GM19455 (cell line): ENCODE measurements at regions not wholly inside any gene's neighbourhood (a gene's known extent, or its start where the extent isn't known, plus 50 kb on each side); places are given as distances from the start of the nearest gene placed in this dataset.
"Not testable (repeated sequence)": the region's sequence is repeated elsewhere in the genome, so short reads cannot be mapped to it uniquely, and the experiment has no call there.

Source experiments
- ATAC-seq: cut with Tn5 transposase; IDR thresholded peaks from one replicate; pipeline ENCODE4 v1.9.1; 2021; ENCODE audit not compliant: unreplicated experiment

DNA sequence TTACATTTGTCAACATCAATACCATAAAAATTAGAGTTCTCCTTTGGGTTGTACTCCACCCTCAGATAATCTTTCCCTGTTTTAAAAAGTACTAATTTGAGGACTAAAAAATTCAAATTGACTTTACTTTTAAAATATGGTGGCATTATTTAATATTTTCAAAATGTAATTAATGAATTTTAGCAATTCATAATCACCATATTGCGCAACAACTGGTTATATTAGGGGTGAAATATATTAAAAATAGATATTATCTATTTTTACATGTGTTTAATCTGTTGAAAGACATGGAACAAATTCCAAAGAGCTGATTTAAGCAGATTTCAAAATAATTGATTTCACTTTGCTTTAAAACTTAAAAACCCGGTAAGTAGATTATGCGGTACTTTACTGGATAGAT is 236.6 kb upstream of the NOL4 start:
- ATAC-seq = no peak

DNA sequence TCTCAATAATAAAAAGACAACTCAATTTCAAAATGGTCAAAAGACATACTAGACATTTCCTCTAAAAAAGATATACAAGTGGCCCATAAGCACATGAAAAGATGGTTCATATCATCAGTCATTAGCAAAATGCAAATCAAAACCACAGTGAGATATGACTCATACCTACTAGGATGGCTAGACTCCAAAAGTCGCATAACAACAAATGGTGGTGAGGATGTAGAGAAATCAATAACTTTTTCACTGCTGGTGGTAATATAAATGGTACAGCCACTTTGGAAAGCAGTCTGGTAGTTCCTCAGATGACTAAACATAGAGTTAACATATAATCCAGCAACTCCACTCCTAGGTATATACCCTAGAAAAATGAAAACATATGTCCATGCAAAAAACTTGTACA is 242.3 kb upstream of the NOL4 start:
- no peak for ATAC-seq

DNA sequence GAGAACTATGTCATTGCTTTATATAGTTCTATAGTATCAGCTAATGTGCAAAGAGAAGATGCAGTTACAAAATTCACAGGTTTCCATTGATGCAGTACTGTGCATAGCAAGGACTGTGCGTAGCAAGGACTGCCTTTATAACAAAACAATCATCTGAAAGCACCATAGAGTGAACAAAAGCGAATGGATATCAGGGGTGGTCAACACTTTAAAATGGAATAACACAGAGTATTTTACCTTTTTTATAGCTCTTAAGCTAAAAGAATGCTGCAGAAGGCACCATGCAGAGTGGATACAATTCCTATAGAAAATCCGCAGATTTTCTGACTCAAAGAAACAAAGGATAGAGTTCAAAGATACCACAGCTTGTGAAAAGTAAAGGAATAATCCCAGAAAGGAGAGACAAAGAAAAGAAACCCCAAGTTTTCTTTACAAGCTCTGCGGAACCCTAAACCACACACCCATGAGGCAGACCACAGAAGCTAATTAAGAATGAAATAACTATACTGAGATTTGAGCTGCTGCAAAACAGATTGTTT is 229.9 kb upstream of the DTNA start:
- no peak for ATAC-seq

DNA sequence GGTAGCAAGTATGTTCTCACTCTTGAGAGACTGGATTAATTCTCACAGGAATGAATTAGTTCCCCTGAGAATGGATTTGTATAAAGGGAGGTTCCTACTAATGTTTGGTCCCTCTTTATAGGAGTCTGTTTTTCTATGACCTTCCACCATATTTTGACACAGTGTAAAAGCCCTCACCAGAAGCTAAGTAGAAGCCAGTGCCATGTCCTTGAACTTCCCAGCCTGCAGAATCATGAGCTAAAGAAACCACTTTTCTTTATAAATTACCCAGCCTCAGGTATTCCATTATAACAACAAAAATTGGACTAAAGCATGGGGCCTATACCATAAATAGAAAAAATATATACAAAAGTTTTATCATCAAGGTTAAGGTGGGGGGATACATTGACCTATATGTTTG is 227.9 kb upstream of the DTNA start:
- no peak for ATAC-seq

DNA sequence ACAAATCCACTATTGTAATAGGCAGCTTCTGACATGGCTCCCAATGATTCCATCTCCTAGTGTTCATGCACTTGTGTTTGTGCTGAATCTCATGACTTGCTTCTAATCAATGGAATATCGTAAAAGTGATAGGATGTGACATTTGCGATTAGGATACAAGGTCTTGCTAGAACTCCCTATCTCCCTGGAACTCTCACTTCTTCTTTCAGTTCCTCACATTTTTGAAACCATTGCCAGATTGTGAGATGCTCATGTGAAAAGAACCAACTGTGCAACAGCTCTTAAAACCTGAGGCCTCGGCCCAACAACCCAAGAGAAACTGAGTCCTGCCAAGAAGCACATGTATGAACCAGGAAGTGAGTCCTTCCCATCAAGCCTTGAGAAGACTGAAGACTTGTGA is 226.9 kb upstream of the DTNA start:
- ATAC-seq = no peak

DNA sequence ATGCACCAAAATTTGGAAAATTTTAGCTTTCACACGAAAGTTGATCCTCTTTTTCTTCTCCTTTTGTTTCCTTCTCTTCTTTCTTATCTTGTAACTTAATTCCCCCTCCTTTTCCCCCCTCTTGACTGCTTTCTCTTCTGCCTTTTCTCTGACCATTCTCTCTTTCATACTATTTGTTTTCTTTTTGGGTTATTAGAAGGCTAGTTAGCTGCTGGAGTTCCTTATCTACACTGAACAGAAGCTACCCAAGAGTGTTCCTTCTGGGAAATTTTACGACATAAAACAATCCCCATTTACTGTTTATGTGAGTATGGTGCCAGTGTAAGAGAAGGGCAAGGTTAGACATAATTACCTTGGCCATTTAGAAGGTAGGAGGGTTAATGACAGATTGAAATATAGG is 218.4 kb upstream of the DTNA start:
- no peak for ATAC-seq

DNA sequence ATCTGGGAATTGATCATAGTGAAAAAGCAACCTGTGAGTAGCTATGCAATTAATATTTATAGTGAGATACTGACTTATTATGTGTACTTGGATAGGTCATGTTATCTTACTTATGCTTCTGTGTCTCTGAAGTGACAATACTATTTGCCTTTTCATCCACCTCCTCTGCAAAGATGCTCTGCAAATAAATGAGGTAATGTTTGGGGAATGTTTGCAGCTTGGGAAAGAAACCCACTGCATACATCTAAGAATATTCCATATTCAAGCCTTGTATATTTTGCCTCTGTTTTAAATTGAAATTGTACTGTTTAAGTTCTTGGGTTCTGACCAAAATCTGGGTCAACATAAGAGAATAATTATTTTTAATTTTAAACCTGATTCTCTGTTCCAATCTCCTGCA is 217.4 kb upstream of the DTNA start:
- no peak for ATAC-seq

DNA sequence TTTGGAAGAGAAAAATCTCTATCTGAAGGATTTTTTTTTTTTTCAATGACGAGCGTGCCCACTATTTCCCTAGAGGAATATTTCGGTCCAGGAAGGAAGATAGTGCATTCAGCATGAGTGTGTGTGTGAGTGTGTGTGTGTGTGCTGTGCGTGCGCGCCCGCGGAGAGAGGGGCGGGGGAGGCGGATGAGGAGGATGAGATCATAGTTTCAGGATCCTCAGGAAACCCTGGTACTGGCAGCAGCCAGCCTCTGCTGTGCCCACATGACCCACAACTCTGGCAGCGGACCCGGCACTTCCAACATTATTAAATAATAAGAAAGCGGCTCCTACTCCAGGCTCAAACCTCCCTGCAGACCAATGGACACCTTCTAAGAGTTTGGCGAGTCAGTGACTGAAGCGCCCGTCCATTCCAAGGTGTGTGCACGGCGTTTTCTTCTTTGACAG is 217.0 kb upstream of the DTNA start:
- peak; percentile 51 for ATAC-seq

DNA sequence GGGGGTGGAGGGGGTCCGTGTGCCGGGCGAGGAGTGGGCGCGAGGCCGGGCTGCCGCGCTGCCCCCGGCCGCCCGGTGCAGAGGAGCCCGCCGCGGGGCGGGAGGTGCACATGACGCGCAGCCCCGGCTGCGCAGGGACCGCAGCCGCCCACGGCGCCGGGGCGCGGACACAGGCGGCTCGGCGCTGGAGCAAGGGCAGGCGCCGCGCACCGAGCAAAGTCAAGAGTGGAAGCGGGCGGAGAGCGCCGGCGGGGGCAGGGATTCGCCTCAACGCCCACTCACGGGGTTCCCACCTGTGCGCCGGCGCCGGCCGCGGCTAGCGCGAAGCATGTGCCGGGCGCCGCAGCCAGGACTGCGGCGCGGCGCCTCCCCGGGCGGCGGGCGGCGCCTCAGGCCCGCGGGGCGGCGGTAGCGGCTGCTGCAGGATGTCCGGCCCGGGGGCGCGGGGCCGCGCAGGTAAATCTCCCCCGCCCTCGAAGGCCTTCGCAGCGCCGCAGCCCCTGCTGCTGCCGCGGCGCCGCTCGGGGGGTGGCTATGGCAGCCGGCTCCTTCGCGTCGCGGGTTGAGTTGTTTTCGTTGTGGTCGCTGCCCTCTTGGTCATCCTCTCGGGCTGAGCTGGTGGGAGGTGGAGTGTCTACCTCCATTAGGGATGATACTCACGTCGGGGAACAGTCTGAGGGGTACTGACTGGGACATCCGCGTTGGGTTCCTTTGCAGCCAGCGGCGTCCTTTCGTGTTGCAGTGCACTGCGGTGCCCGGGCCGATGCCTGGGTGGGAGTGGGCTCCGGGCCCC is 216.3 kb upstream of the DTNA start:
- peak; percentile 66 for ATAC-seq

DNA sequence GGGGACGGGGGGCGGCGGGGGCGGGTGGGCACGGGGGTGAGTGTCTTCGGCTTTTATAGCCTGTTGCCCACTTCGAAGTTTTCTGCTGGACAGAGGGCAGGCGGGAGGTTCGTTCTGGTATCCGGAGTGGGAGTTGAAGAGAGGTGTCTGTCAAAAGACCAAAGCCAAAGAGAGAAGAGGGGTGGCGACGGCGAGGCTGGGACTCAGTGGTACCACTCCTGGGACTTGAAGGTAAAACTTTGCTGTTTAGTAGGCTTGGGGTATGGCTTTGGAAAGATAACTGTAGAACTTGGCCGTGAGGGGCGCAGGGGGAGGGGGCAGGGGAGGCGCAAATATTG is 215.8 kb upstream of the DTNA start:
- no peak for ATAC-seq

DNA sequence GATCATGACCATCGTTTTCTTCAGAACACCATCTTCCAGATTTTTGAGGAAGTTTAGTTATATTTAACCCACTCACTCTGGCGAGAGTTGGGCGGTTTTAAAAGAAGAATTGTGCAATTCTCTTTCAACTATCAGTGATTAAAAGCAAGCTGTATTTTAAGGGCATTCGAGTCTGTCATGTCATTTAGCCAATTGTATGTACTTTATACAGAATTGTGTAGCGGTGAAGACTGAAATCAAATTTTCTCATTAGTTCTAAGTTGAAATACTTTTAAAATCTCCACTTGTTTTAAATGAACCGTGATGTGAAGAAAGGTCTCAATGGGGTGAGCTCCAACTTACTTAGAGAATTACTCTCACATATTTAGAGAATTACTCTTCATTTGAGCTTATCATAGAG is 214.6 kb upstream of the DTNA start:
- ATAC-seq = no peak

DNA sequence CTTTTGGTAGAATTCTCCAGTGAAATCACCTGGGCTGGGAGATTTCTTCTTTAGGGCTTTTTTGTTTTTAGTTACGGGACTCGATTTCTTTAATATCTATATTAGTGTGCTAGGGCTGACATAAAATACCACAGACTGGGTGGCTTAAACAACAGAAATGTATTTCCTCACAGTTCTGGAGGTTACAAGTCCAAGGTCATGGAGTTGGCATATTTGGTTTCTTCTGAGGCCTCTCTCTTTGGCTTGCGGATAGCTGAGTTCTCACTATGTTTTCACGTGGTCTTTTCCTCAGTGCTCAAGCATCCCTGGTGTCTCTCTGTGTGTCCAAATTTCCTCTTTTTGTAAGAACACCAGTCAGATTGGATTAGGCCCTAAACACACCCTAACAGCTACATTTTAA is 208.5 kb upstream of the DTNA start:
- ATAC-seq = no peak

DNA sequence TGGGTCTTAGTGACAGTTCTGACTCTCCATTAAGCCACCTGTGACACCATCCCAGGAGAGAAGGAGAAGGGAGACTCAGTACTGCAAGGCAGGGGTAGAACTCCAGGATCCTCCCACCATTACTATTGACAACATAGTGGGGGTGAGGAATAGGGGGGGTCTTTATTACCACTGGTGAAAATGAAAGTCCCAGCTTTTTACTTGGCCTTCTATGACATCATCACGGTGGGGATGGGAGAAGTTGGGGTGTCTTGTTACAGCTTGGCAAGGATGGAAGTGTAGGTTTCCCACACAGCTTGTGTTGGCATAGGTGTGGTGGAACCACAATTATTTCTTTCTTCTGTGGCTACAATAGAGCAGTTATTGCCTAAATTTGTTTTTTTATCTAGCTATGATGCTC is 203.9 kb upstream of the DTNA start:
- no peak for ATAC-seq

DNA sequence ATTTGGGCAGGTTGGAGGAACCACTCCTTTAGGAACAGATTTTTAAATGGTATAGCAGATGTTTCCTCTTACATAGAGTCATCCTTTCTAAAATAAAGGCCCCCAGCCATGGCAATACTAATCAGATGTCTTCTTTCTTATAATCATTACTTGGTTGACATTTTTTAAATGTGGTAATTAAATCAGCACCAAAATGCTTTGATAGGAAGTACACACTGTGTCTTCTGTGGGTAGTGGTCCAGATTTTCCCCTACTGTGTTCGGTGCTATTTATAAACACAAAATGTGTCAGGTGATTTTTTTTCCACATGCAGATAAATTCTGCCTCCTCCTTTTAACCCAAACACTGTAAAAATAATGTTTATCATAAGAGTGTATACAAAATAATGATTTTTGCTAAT is 200.9 kb upstream of the DTNA start:
- ATAC-seq = no peak

DNA sequence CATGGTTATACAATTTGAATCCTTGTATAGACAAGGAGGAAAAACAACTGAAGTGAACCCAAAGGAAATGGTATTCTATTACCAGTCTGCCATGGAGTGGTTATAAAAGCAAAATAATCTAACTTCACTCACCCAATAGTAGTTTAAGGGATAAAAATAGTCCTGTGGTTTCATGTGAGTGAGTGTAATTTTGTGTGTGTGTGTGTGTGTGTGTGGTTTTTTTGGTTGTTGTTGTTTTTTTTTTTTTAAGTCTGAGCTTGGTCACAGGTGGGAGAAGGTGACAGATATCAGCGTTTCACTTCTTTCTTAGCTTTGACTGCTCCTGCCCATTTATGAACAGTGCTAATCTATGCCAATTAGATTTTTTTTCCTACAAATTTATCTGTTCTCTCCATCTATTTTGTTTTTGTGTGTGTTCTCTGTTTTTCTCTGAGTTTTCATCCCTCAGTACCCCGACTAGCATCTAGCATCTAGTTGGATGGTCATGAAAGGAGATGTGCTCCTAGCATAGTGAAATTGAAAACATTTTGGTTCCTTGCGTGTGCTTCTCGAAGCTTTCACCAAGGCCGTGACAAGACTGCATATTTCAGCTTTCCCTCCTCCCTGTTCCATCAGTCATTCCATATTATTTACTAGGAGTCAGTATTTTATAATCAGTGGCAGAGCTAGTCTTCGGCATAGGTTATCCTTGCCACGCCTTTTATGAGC is 200.1 kb upstream of the DTNA start:
- no peak for ATAC-seq

DNA sequence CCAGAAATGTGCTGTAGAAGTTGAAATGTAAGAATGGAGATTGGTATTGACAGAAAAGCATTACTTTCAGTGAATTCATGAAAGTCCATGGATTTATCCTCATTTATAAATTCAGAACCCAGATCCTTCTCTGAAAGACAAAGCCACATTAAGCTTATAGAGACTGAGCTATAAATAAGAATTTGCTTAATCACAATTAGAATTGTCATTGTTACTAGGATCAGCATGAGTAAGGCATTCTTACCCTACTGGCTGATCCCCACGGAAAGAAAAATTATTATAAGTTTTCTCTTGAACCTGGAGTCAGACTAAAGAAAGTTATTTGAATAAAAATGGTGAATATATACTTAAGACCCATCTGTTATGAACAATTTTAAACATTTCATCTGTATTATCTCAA is 199.2 kb upstream of the DTNA start:
- ATAC-seq = no peak

DNA sequence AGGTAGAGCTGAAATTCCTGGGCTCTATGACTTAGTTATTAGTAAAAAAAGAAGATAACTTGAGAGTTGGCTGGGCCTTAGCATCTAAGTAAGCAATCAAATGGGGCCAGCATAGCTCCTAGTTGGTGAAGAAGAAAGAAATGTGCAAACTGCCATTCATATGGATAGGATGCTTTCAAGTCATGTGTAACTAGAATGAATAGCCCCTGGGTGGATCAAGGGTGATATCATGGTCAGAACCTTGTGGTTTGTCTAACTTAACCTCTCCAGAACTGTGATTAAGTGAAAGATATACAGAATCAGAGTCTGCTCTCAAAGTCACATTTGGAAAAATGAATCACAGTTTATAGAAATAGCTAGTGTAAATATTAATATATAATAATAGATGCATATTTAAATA is 198.7 kb upstream of the DTNA start:
- no peak for ATAC-seq

DNA sequence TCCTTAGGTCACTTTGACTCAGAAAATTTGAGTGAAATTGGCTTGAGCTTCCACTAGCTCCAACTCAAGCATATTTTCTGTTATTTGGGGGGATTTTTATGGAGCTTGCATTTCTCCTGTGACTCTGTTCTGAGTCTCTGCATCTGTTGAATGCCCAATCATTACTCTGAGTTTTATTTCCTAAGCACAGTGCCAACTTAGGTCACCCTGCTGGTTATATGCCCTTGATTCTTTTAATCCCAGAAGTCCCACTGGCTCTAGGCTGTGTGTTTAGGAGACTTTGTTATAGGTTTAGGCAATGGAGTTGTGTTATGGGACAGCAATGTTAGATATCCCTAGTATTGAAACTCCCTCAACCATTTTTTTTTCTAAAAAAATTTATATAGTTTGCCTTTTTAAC is 198.2 kb upstream of the DTNA start:
- ATAC-seq = no peak

DNA sequence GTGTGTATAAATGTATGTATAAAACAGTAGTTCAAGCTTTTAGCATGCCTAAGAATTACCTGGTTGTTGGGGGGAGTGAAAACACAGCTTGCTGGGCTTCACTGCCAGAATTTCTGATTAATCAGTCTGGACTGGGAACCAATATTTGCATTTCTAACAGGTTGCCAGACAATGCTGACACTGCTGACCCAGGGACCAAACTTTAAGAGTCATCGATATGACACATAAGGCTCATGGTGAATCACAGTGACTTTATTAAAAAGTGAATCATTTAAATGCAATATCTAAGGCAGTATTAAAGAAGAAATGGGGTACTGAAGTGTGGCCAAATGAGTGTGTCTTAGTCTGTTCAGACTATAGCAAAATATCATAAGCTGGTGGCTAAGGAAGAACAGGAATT is 195.9 kb upstream of the DTNA start:
- ATAC-seq = no peak

DNA sequence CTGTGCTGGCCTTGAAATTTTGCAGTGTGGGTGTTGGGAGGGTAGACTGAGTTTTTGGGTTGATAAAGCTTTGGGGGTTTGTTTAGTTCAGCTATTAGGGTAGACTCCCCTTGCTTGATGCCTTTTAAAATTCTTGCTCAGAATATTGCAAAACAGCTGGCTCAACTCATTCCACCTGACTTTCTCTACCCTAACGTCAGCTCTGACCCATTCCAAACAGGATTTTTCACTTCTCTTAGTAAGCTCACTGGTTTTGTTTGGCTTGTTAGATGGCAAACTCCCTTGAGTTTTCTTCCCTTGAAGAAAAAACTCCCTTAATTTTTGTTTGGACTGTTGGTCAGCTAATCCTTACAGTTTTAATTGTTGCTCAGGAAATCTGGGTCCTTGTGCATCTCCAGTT is 195.1 kb upstream of the DTNA start:
- ATAC-seq = no peak

DNA sequence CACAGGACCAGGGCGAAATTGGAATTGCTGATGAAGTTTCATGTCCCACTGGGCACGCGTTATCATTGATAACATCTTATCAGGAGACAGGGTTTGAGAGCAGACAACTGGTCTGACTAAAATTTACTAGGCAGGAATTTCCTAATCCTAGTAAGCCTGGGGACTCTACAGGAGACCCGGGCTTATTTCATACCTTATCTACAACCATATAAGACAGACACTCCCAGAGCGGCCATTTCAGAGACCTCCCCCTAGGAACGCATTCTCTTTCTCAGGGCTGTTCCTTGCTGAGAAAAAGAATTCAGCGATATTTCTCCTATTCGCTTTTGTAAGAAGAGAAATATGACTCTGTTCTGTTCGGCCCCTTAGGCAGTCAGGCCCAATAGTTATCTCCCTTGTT is 193.7 kb upstream of the DTNA start:
- ATAC-seq = not testable (repeated sequence)

DNA sequence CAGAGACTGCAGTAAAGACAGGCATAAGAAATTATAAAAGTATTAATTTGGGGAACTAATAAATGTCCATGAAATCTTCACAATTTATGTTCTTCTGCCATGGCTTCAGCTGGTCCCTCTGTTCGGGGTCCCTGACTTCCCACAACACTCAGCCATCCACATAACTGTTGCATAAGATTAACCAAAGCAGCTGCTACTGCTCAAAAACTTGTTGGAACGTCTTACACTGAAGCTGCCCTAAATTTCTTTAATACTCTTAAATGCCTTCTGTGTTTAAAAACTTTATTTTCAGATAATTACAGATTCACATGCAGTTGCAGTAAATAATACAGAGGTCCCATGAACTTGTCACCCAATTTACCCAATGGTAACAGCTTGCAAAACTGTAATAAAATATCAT is 193.1 kb upstream of the DTNA start:
- not testable (repeated sequence) for ATAC-seq

DNA sequence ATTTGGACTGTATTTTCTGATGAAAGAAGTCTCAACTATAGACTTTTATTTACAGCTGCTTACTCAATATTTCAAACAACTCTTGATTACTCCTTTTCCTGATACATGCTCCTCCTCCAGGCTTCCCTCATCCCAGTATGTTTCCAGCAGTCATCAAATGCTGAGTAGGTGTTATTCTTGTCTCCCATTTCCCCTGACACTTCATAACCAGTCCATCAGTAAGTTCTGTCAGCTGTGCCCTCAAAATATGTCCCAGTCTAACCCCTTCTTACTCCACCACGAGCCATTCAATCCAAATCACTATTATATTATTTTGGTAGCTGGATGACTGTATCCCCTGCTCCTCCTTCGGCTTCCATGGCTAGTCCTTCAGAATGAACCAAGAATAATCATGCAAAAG is 189.1 kb upstream of the DTNA start:
- no peak for ATAC-seq
